ENCODE measurements at regions not wholly inside any gene's neighbourhood (a gene's known extent, or its start where the extent isn't known, plus 50 kb on each side); places are given as distances from the start of the nearest gene placed in this dataset.
"Not testable (repeated sequence)": the region's sequence is repeated elsewhere in the genome, so short reads cannot be mapped to it uniquely, and the experiment has no call there.

- TF ChIP-seq CTCF, POLR2A (IDR thresholded peaks at IDR 0.05): not testable (repeated sequence)
Observed at GRCh38 chr11:23220086-23220485, 359.8 kb upstream of the CCDC179 start.
